Astrocyte of the spinal cord (primary cell): ENCODE measurements at regions not wholly inside any gene's neighbourhood (a gene's known extent, or its start where the extent isn't known, plus 50 kb on each side); places are given as distances from the start of the nearest gene placed in this dataset.

Source experiments
- DNase-seq: peaks from one replicate; pipeline ENCODE4 v3.0.0; 2011; ENCODE audit warnings: low read depth, low spot score
- H3K4me3 ChIP-seq: 2 replicates; pipeline ENCODE4 v1.5.1; 2011; ENCODE audit warnings: low read depth, mild to moderate bottlenecking, low read length, moderate library complexity
- in situ Hi-C: cut with HindIII; loops from 2 replicates; pipeline ENCODE4 v1.10.0; 2017; ENCODE audit warnings: low sequenced_read_pairs
- TF ChIP-seq, protein P1 (sequence below): IDR thresholded peaks from 2 replicates; pipeline ENCODE4 v1.5.1; 2012; ENCODE audit warnings: low read depth, mild to moderate bottlenecking, low read length, inconsistent platforms

DNA sequence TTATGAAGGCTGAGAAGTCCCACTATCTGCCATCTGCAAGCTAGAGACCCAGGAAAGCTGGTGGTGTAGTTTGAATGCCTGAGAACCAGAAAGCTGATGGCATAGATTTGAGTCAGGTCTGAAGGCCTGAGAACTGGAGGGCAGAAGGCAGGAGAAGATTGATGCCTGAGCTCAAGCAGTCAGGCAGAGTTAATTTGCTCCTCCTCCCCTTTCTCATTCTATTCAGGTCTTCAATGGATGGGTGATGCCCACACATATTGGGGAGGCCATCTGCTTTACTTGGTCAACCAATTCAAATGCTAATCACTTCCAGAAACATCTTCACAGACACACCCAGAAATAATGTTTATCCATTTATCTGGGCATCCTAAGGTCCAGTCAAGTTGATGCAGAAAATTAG is 87.6 kb upstream of the CPLX2 start:
- no peak overlapping the region for H3K4me3 ChIP-seq
- TF ChIP-seq, protein P1, sequence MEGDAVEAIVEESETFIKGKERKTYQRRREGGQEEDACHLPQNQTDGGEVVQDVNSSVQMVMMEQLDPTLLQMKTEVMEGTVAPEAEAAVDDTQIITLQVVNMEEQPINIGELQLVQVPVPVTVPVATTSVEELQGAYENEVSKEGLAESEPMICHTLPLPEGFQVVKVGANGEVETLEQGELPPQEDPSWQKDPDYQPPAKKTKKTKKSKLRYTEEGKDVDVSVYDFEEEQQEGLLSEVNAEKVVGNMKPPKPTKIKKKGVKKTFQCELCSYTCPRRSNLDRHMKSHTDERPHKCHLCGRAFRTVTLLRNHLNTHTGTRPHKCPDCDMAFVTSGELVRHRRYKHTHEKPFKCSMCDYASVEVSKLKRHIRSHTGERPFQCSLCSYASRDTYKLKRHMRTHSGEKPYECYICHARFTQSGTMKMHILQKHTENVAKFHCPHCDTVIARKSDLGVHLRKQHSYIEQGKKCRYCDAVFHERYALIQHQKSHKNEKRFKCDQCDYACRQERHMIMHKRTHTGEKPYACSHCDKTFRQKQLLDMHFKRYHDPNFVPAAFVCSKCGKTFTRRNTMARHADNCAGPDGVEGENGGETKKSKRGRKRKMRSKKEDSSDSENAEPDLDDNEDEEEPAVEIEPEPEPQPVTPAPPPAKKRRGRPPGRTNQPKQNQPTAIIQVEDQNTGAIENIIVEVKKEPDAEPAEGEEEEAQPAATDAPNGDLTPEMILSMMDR: no peak
- in situ Hi-C loops: no loop called here
- DNase-seq: no peak

DNA sequence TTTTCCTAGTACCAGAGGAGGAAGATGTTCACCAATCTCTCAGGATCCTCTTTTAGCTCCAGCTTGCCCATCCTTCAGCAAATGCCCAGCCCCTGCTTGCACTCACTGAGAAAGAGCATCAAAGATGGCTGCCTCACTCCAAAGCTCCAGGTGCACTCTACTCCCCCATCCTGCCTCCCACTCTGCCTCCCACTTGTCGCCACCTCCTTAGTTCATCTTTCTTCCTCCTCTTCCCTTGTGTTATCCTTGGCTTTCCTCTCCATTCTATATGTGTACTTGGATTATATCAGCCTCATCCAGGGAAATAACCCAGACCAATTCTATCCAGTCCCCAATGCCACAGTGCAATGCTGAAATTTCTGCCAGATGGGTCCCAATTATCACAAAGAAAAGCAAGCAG is 87.1 kb upstream of the CPLX2 start:
- TF ChIP-seq, protein P1: no peak
- in situ Hi-C loops: no loop called here
- no peak for DNase-seq
- no peak overlapping the region for H3K4me3 ChIP-seq

- H3K4me3 ChIP-seq: no peak overlapping the region
- in situ Hi-C loops: no loop called here
- TF ChIP-seq, protein P1: no peak
- no peak for DNase-seq
Observed at GRCh38 chr5:175785681-175786080, 85.7 kb upstream of the CPLX2 start.

DNA sequence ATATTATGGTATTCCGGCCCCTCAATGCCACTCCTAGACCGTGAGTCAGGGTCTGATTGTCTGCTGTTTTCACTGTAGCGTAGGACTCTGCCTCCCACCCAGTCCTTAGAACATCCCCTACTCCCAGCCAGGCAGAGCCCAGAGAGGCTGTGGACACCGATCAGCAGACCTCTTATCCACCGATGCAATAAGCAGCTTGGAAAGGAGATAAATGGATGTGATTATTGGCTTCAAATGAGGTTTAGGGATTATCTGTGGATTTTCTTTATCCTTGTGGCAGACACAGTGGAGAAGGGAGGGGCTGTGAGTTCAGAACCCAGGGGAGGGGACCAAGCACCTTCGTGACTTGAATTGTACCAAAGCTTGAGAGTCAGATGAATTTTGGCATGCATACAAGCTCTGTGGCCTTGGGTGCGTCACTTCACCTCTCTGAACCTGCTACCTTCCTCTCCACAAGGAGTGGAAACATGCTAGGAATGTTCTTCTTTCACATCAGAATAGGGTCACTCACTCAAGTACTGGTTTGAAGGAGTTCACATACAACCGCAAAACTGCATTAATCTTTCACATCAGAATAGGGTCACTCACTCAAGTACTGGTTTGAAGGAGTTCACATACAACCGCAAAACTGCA is 83.1 kb upstream of the CPLX2 start:
- TF ChIP-seq, protein P1: no peak
- no peak overlapping the region for H3K4me3 ChIP-seq
- in situ Hi-C loops: no loop called here
- DNase-seq: no peak

- TF ChIP-seq, protein P1: no peak
- H3K4me3 ChIP-seq: no peak overlapping the region
- in situ Hi-C loops: no loop called here
- no peak for DNase-seq
Observed at GRCh38 chr5:175789670-175790069, 81.7 kb upstream of the CPLX2 start.

DNA sequence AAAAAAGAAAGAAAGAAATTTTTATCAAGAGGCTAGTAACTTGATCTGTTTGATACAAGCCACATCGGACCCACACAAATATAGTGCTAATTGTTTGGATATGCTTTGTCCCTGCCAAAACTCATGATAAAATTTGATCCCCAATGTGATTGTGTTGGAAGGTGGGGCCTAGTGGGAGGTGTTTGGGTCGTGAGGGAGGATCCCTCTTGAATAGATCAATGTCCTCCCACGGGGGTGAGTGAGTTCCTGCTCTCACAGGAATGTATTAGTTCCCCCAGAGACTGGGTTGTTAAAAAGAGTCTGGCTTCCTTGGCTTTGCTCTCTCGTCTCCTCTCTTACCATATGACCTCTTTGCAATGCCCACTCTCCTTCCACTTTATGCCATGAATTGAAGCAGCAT is 80.6 kb upstream of the CPLX2 start:
- no peak overlapping the region for H3K4me3 ChIP-seq
- DNase-seq: no peak
- in situ Hi-C loops: no loop called here
- TF ChIP-seq, protein P1: no peak

DNA sequence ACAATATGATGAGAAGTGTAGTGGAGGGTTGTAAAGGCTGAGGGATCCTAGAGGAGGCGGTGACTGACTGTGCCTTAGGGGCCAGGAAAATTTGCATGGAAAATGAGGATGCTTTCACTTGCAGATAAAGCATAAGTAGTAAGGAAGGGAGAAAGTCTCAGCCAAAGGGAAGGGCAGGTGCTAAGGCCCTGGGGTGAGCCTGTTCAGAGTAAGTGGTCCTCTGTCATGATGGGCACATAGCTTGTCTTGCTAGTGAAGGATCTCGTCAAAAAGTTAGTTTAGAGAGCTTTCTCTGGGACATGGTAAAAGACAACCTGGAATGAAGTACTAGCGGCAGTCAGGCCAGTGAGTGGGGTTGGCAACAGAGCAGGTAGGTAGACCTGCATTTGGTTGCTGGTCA is 75.4 kb upstream of the CPLX2 start:
- no peak for DNase-seq
- H3K4me3 ChIP-seq: no peak overlapping the region
- TF ChIP-seq, protein P1: no peak
- in situ Hi-C loops: no loop called here
